Spleen (tissue), 7 donors: ENCODE measurements at regions not wholly inside any gene's neighbourhood (a gene's known extent, or its start where the extent isn't known, plus 50 kb on each side); places are given as distances from the start of the nearest gene placed in this dataset.

Source experiments
- POLR2A ChIP-seq, 3 donors: fragments of 450-650 bp; IDR thresholded peaks; one replicate each; pipeline ENCODE4 v1.5.1; 2017; ENCODE audit warnings: antibody characterized with exemption in 3 of 3, mild to moderate bottlenecking in 1 of 3
- POLR2AphosphoS5 ChIP-seq, 3 donors: sonication (generic); formaldehyde crosslinking; IDR thresholded peaks; one replicate each; pipeline ENCODE4 v1.5.1; 2017; ENCODE audit warnings: antibody characterized with exemption in 3 of 3
- TF ChIP-seq, protein P1 (sequence below), 11 experiments: fragments of 200-600 bp in 7 of 11; fragments of 450-650 bp in 4 of 11; sonication (generic) in 4 of 11; IDR thresholded peaks in 8 of 11; conservative IDR thresholded peaks in 3 of 11; 1 replicate in 7 of 11; 2 replicates in 4 of 11; pipeline versions ENCODE4 v1.4.0 to v1.8.0; 2016 to 2021; ENCODE audit warnings: antibody characterized with exemption in 11 of 11, inconsistent platforms in 4 of 11, mild to moderate bottlenecking in 1 of 11
- donor health status: DM: no; HTN: no; CAD: no; lungs with moderate emphysema.
- donor health status: DM: no; HTN: no; CAD: no.
- donor health status: DM: no; HTN: no; CAD: no.

DNA sequence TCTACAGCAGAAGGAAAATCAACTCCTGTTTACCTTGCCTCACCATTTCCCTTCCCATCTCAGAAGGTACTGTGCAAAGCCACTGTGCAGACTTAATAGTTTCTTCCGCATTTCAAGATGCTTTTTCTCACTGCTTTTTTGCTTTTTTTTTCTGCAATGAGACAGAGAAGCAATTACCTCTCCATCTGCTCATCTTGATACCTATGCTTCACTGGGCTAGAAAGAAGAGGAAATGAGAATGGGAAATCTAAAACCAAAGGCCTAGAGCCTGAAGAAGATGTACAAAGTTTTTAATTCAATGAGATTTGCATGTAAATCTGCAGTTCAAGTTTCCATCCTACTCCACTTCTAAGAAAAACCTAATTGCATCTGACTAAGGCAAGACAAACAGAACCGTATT is 238.1 kb upstream of the SETMAR start:
- TF ChIP-seq, protein P1, sequence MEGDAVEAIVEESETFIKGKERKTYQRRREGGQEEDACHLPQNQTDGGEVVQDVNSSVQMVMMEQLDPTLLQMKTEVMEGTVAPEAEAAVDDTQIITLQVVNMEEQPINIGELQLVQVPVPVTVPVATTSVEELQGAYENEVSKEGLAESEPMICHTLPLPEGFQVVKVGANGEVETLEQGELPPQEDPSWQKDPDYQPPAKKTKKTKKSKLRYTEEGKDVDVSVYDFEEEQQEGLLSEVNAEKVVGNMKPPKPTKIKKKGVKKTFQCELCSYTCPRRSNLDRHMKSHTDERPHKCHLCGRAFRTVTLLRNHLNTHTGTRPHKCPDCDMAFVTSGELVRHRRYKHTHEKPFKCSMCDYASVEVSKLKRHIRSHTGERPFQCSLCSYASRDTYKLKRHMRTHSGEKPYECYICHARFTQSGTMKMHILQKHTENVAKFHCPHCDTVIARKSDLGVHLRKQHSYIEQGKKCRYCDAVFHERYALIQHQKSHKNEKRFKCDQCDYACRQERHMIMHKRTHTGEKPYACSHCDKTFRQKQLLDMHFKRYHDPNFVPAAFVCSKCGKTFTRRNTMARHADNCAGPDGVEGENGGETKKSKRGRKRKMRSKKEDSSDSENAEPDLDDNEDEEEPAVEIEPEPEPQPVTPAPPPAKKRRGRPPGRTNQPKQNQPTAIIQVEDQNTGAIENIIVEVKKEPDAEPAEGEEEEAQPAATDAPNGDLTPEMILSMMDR (IDR thresholded peaks at IDR 0.05 in 8 of 11, conservative IDR thresholded peaks at IDR 0.05 in 3 of 11): no peak
- no peak for TF ChIP-seq POLR2AphosphoS5 (IDR thresholded peaks at IDR 0.05)
- TF ChIP-seq POLR2A (IDR thresholded peaks at IDR 0.05): no peak
